Activated naive CD8-positive, alpha-beta T cell (primary cell): ENCODE measurements at regions not wholly inside any gene's neighbourhood (a gene's known extent, or its start where the extent isn't known, plus 50 kb on each side); places are given as distances from the start of the nearest gene placed in this dataset.

ENCODE experiments used
- H3K27ac Mint-ChIP-seq: one replicate; pipeline ENCODE4 v1.8.0; 2021; ENCODE audit warnings: mixed read lengths
- H3K27me3 Mint-ChIP-seq: one replicate; pipeline ENCODE4 v1.8.0; 2021; ENCODE audit warnings: mixed read lengths
- H3K36me3 Mint-ChIP-seq: one replicate; pipeline ENCODE4 v1.8.0; 2021; ENCODE audit warnings: mixed read lengths
- H3K4me1 Mint-ChIP-seq: one replicate; pipeline ENCODE4 v1.8.0; 2021; ENCODE audit warnings: low read depth, mixed read lengths
- H3K4me3 Mint-ChIP-seq: one replicate; pipeline ENCODE4 v1.8.0; 2021; ENCODE audit warnings: mild to moderate bottlenecking, mixed read lengths
- H3K9me3 Mint-ChIP-seq: one replicate; pipeline ENCODE4 v1.8.0; 2021; ENCODE audit warnings: low read depth, mixed read lengths

DNA sequence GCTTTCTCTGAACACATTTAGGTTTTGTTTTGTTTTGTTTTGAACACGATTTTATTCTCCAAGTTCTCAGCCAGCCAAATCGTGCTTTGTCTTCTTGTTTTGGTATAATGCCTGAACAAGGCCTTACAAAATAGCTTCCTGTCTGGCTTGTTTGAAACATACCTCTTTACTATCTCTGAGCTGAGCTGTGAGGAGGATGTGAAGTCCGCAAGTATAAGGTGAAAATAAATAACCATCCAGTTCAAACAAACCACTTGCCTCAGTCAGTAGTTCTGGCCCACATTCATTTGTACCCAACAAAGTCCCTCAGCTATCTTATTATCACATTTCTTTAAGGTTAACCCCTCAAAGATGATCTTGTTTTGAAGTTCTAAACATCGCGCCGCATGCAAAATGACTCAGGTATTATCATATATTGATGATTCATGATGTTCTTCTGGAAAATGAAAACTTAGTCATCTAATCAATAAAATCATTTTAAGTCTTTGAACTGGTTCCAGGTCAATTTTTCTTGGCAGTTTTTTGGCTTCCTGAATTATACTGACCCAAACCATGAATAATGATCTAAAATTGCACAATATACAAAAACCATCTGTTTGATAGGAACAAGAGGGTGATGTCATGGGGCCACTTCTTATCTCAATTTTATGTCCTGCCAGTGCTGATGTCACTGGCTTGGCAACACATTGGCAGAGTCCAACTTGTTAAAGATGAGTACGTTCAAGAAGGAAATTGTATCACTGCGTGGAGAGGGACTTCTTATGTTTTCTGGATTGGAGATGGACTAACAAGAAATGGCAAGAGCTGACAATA is 694.3 kb downstream of the KCNJ2 start:
- no peaks in the 10 kb centered on the region for H3K9me3 Mint-ChIP-seq
- no peaks in the 10 kb centered on the region for H3K36me3 Mint-ChIP-seq
- H3K27me3 Mint-ChIP-seq: no peaks in the 10 kb centered on the region
- no peak overlapping the region for H3K4me3 Mint-ChIP-seq
- no peaks in the 10 kb centered on the region for H3K4me1 Mint-ChIP-seq
- H3K27ac Mint-ChIP-seq: no peak overlapping the region

DNA sequence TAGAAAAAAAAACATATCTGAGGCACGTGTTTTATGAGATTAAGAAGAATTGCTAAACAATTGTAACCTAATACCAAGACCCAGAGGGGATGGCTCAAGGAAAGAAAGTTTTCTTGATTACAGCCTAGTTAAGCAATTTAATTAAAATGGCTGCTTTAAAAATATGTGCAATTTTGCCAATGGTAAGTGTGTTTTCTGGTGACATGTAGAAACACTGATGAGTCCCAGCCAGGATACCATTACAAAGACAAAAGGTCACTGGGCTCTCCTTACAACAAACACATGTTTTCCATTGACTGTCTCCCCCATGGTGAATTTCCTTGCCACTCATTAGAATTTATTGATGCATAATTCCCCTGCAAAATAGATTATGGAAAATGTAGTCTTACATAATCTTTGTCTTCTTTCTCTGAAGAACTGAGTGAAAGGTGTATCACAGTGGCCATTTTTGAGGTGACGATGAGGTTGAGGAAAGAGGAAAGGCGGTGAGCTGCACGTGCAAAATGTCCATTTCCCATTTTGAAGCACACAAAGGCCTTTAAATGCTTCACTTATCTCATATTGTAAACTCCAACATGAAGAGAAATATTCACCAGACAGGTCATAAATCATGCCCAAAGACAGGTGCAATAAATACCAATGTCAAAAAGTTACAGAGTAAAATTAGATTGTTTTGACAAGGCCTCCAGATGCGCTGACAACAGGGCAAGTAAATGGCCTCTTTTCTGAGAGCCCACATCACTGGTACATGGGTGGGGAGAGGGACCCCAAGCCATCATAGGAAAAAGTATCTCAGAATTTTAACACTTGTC is 696.9 kb downstream of the KCNJ2 start:
- no peaks in the 10 kb centered on the region for H3K9me3 Mint-ChIP-seq
- H3K36me3 Mint-ChIP-seq: no peaks in the 10 kb centered on the region
- H3K4me1 Mint-ChIP-seq: no peaks in the 10 kb centered on the region
- no peaks in the 10 kb centered on the region for H3K27me3 Mint-ChIP-seq
- no peak overlapping the region for H3K27ac Mint-ChIP-seq
- no peak overlapping the region for H3K4me3 Mint-ChIP-seq

DNA sequence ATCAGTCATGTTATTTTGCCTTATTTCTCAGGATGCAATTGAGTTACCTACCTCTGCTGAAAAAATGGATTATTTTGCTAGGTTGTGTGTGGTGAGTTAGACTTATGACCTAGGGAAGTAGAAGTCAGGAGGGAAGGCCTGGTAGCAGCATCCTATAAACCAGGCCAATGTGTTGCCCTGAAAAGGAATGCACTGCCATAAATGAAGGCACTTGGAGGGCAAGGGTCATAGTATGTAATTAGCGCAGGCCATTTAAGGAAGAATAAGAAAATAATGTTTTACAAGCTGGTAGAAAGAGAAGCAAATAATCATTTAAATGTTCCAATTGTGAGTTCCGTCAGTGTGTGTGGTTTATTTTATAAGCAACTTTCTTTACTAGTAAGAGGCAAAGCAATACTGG is 698.8 kb downstream of the KCNJ2 start:
- Mint-ChIP-seq H3K36me3 (no peaks in the 10 kb centered on the region), H3K9me3 (no peaks in the 10 kb centered on the region), H3K27me3 (no peaks in the 10 kb centered on the region), H3K27ac (no peak overlapping the region), H3K4me1 (no peaks in the 10 kb centered on the region), H3K4me3 (no peak overlapping the region)

DNA sequence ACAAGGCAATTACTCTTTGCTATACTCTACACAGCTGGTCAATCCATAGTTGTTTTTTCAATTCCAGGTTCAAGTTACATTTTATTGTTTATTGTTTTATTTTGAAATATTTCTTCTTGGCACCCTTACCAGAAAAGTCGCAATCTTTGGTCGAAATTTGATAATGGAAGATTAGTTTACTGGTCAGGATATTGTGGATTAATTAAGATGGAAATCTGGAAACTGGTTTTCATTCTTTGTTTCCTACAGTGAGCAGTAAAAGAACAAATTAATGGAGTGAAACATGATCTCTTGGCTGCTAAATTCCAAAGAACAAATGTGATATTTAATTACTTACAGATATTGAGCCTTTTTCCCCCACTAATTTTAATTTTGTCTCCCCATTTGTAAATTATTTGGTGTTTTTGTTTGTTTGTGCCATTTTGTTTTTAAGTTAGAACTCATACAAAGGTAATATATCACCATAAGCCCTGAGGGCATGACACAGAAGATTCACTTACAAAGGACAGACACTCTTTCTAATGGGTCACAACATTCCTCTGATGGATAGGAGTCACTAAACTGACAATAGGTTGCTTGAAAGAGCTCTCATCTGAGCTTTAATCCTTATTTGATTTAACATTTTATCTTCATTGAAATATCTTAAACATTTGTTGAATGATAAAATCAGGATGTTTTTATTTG is 700.2 kb downstream of the KCNJ2 start:
- Mint-ChIP-seq H3K36me3 (no peaks in the 10 kb centered on the region), H3K9me3 (no peaks in the 10 kb centered on the region), H3K4me3 (no peak overlapping the region), H3K4me1 (no peaks in the 10 kb centered on the region), H3K27ac (no peak overlapping the region), H3K27me3 (no peaks in the 10 kb centered on the region)

DNA sequence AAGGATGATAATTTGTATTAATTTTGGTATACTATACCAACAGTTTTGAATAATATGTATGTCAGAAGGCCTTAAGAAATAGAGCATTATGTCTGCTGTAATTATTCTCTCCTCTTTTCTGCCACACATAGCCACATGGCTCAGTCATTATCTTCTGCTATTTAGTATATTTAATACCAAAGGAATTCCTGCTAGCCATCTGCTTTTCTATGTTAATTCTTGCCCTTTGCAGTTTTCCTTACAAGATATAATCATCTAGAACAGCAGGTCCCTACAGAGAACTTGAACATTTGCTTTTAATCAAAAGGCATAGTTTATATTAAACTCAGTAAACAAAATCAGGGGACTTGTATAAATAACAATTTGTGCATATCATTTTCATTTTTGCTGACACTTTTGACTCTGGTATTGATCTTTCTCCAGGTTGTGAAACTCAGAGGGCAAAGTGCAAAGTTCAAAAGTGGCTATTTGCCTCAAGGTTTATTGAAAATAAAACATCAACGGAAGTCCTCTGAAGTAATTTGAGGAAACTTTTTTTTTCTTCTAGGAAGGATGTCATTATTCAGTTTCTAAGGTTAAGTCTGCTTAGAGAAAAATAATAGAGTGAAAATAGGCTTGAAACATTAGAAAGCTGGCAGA is 702.0 kb downstream of the KCNJ2 start:
- no peaks in the 10 kb centered on the region for H3K4me1 Mint-ChIP-seq
- no peaks in the 10 kb centered on the region for H3K9me3 Mint-ChIP-seq
- no peaks in the 10 kb centered on the region for H3K36me3 Mint-ChIP-seq
- no peaks in the 10 kb centered on the region for H3K27me3 Mint-ChIP-seq
- no peak overlapping the region for H3K4me3 Mint-ChIP-seq
- no peak overlapping the region for H3K27ac Mint-ChIP-seq

DNA sequence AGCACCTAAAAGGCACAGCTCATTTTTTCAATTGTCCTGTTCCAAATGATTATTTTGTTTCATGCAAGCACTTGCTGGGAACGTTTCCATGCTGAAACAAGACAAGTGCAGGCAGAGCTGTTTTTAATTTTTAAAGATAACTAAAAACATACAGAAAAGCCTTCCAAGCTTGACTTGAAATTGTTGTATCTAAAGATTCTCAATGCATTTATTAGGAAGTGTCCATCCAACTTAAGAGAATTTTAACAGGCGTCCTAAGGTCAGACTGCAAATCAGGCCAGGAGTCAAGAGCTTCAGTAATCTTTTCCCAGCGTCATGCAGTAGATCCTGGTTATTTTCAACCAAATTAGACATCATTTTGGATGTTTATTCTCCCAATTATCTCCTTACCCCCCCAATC is 702.8 kb downstream of the KCNJ2 start:
- Mint-ChIP-seq H3K36me3 (no peaks in the 10 kb centered on the region), H3K4me3 (no peak overlapping the region), H3K9me3 (no peaks in the 10 kb centered on the region), H3K27me3 (no peaks in the 10 kb centered on the region), H3K4me1 (no peaks in the 10 kb centered on the region), H3K27ac (no peak overlapping the region)

DNA sequence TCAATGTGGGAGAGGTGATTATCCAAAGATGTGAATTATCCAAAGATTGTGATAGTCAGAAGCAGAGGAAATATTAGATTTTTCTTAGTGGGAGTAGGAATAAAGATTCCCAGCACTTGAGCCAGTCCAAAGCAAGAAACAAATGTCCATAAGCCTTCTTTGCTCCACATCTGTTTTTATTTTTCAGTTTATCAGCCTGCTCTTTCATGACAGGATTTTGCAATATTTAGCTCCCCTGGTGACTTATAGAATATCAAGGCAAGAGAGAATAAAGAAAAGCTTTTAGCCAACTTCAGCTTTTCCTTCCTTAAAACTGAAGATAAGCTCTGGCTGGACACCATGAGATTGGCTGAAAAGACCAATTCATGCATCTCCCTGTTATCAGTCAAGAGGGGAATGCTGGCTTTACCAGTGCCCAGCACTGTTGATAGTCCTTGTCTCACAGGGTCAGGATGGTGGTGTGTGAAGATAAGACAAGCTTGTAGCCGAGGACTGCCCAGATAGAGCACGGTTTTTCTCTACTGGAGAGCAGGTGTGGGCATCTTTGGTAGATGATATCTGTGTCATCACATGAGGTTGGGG is 706.5 kb downstream of the KCNJ2 start:
- Mint-ChIP-seq H3K27ac (no peak overlapping the region), H3K4me3 (no peak overlapping the region), H3K27me3 (no peaks in the 10 kb centered on the region), H3K4me1 (no peaks in the 10 kb centered on the region), H3K36me3 (no peaks in the 10 kb centered on the region), H3K9me3 (peaks cover 1% of the 10 kb centered on the region)

DNA sequence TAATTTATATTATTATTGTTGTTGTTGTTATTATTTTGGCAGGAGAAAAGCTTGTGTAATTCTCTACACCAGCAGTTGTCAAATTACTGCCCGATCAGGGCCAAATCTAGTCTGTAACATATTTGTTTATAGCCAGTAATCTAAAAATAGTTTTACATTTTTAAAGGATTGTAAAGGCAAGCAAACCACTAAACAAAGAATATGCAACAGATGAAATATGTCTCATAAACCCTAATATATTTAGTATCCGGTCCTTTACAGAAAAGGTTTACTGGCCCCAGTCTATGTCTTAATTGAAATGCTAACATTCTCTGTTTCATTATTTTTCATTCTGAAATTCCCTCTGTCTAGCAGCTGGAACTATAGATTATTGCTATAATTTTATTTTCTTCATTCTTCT is 709.5 kb downstream of the KCNJ2 start:
- no peaks in the 10 kb centered on the region for H3K4me1 Mint-ChIP-seq
- no peaks in the 10 kb centered on the region for H3K27me3 Mint-ChIP-seq
- no peak overlapping the region for H3K4me3 Mint-ChIP-seq
- peaks cover 3% of the 10 kb centered on the region for H3K9me3 Mint-ChIP-seq
- no peak overlapping the region for H3K27ac Mint-ChIP-seq
- H3K36me3 Mint-ChIP-seq: no peaks in the 10 kb centered on the region

DNA sequence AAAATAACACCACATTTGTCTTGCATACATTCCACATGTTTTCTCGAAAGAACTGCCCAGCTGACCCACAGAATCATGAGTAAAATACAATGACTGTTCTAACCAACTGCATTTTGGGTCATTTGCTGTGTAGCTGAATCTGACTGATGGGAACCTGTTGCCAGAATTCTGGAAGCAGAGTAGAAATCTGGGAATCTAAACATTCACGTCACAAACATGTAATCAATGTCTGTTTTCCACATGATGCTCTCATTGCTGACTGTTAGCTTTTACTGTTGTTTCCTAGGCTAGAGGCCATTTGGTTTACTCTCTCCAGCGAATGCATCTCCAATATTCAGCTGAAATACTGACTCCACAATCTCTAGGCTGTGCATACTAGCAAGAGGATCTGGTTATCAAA is 710.1 kb downstream of the KCNJ2 start:
- Mint-ChIP-seq H3K4me3 (no peak overlapping the region), H3K27ac (no peak overlapping the region), H3K36me3 (no peaks in the 10 kb centered on the region), H3K9me3 (peaks cover 3% of the 10 kb centered on the region), H3K4me1 (no peaks in the 10 kb centered on the region), H3K27me3 (no peaks in the 10 kb centered on the region)

DNA sequence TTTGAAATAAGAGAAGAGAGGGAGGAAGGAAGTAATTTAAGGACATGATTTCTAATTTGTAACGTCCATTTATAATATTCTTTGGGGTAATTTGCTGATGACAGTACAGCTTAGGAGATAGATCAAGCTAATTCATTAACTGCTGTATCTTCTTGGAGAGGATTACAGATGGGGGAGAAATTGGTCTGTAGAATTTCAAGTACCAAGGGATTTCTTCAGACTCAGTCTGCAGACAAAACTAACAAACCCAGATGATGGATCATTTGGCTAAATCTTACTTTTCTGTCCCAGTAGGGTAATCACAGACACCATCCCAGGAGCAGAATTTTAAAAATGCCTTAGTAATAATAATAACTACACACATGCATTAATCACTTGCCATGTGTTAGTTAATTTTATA is 711.8 kb downstream of the KCNJ2 start:
- Mint-ChIP-seq H3K4me3 (no peak overlapping the region), H3K27ac (no peak overlapping the region)

DNA sequence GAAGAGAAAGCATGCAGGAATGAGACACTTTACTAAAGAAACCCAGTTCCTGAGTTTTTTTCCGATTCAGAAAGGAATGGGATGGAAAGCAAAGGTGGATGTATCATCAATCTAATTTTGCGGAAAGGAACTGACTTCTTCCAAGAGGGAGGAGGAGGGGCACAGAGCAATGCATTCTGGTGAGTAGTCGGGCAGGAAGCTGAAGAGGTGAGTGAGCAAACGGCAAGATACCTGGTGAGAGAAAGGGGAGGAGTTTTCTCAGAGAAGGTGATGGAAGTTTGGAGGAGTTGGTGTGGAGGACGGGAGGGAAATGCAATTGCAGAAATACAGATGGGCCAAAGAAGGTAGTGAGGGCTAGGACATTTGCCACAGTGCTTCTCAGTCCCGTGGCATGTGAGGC is 713.2 kb downstream of the KCNJ2 start:
- H3K27me3 Mint-ChIP-seq: no peaks in the 10 kb centered on the region
- no peaks in the 10 kb centered on the region for H3K4me1 Mint-ChIP-seq
- no peak overlapping the region for H3K4me3 Mint-ChIP-seq

More for the DNA sequence above, 711.8 kb downstream of the KCNJ2 start:
- H3K27me3 Mint-ChIP-seq: no peaks in the 10 kb centered on the region
- H3K4me1 Mint-ChIP-seq: no peaks in the 10 kb centered on the region
- H3K9me3 Mint-ChIP-seq: peaks cover 3% of the 10 kb centered on the region
- no peaks in the 10 kb centered on the region for H3K36me3 Mint-ChIP-seq

DNA sequence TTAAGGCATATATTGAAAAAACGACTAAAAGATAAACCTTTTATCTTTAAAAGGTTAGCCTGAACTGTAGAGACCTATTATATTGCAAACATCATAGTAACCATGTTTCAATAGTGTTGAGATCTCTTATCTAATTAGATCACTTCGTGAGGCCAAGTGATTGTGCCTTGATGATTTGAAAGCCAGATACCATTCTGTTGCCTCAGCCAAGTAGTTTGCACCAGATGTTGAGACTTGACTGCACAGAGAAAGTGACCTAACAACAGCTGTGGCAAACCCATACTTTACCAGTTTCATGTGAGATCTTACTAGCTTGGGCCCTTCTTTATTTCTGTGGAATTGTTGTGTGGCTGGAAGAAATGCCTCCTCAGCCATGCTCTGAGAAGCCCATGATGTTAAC is 717.3 kb downstream of the KCNJ2 start:
- Mint-ChIP-seq H3K4me3 (no peak overlapping the region), H3K27ac (no peak overlapping the region), H3K27me3 (no peaks in the 10 kb centered on the region), H3K9me3 (peaks cover 10% of the 10 kb centered on the region), H3K36me3 (no peaks in the 10 kb centered on the region), H3K4me1 (no peaks in the 10 kb centered on the region)

More for the DNA sequence above, 713.2 kb downstream of the KCNJ2 start:
- no peak overlapping the region for H3K27ac Mint-ChIP-seq
- no peaks in the 10 kb centered on the region for H3K36me3 Mint-ChIP-seq
- peaks cover 3% of the 10 kb centered on the region for H3K9me3 Mint-ChIP-seq

DNA sequence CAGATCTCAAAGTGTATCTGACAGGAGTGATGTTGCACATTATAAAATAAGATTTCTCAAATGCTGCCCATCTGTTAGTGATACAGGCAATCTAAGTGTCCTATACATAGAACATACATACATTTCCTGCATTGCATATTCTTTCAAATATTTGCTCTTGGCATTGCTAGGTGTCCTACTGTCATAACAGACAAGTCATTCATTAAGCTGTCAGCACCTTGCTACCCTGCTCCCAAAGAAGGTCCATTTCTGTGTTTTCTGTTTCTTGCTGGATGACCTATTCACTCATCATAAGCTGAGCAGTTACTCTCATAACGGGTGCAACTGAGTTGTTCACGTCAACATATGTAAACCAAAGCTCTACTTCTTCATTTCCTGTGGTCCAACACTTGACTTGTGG is 719.0 kb downstream of the KCNJ2 start:
- peaks cover 10% of the 10 kb centered on the region for H3K9me3 Mint-ChIP-seq

DNA sequence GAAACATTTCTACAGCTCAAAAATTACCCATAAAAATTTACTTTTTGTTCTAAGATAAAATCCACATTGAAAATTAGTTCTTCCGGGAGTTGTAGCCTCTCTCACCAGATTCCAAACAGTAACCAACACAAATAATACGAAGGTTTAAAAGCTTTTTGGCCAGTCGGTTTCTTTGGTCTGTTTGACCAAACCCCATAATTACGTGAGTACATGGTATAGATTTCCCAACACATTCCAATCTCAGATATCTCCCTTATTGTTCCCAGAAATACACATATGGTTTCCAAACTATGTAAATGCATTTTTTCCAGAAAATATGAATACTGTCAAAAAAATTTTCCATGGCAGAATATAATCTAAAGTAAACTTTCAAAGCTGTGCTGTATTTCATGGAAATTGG is 722.0 kb downstream of the KCNJ2 start:
- no peaks in the 10 kb centered on the region for H3K27me3 Mint-ChIP-seq
- peaks cover 10% of the 10 kb centered on the region for H3K9me3 Mint-ChIP-seq
- no peaks in the 10 kb centered on the region for H3K36me3 Mint-ChIP-seq
- H3K4me1 Mint-ChIP-seq: no peaks in the 10 kb centered on the region
- no peak overlapping the region for H3K27ac Mint-ChIP-seq
- no peak overlapping the region for H3K4me3 Mint-ChIP-seq

More for the DNA sequence above, 719.0 kb downstream of the KCNJ2 start:
- Mint-ChIP-seq H3K27ac (no peak overlapping the region), H3K4me1 (no peaks in the 10 kb centered on the region), H3K4me3 (no peak overlapping the region), H3K27me3 (no peaks in the 10 kb centered on the region), H3K36me3 (no peaks in the 10 kb centered on the region)
